CD1c-positive myeloid dendritic cell (primary cell): ENCODE measurements at regions not wholly inside any gene's neighbourhood (a gene's known extent, or its start where the extent isn't known, plus 50 kb on each side); places are given as distances from the start of the nearest gene placed in this dataset.
A peak's percentile ranks its signal among the peaks of the same experiment; 100 is the strongest.

Source experiments
- DNase-seq: peaks from one replicate; pipeline ENCODE4 v3.0.0-alpha.2; 2016; ENCODE audit errors: extremely low spot score

GRCh38 chrX:46301903-46302302 lies 243.3 kb downstream of the ZNF674 start:
- no peak for DNase-seq

GRCh38 chrX:46298821-46299220 lies 246.4 kb downstream of the ZNF674 start:
- no peak for DNase-seq

- DNase-seq, result no peak
Measured at GRCh38 chrX:46295963-46296362, 249.3 kb downstream of the ZNF674 start.

GRCh38 chrX:46294234-46294633 lies 251.0 kb downstream of the ZNF674 start:
- DNase-seq, result no peak

GRCh38 chrX:46279925-46280313 lies 265.3 kb downstream of the ZNF674 start:
- peak; percentile 16 for DNase-seq

- peak; percentile 2 for DNase-seq
Measured at GRCh38 chrX:46279214-46279924, 265.9 kb downstream of the ZNF674 start.

- DNase-seq, result no peak
Measured at GRCh38 chrX:46278572-46278971, 266.6 kb downstream of the ZNF674 start.

- no peak for DNase-seq
Measured at GRCh38 chrX:46268412-46268811, 276.8 kb downstream of the ZNF674 start.

GRCh38 chrX:46263494-46263893 lies 281.7 kb downstream of the ZNF674 start:
- DNase-seq, result no peak

- DNase-seq, result no peak
Measured at GRCh38 chrX:46262304-46262703, 282.9 kb downstream of the ZNF674 start.

- no peak for DNase-seq
Measured at GRCh38 chrX:46260499-46260898, 284.7 kb downstream of the ZNF674 start.

GRCh38 chrX:46258356-46258755 lies 286.9 kb downstream of the ZNF674 start:
- no peak for DNase-seq

GRCh38 chrX:46257451-46257879 lies 287.8 kb downstream of the ZNF674 start:
- DNase-seq, result no peak

GRCh38 chrX:46256875-46257274 lies 288.3 kb downstream of the ZNF674 start:
- no peak for DNase-seq

GRCh38 chrX:46255046-46255445 lies 290.2 kb downstream of the ZNF674 start:
- no peak for DNase-seq

- DNase-seq, result no peak
Measured at GRCh38 chrX:46254641-46255040, 290.6 kb downstream of the ZNF674 start.

GRCh38 chrX:46251755-46252154 lies 293.5 kb downstream of the ZNF674 start:
- no peak for DNase-seq

- DNase-seq, result no peak
Measured at GRCh38 chrX:46250151-46250550, 295.1 kb downstream of the ZNF674 start.

- no peak for DNase-seq
Measured at GRCh38 chrX:46247456-46247855, 297.8 kb downstream of the ZNF674 start.

GRCh38 chrX:46244451-46244850 lies 300.8 kb downstream of the ZNF674 start:
- no peak for DNase-seq

GRCh38 chrX:46236411-46236810 lies 308.8 kb downstream of the ZNF674 start:
- no peak for DNase-seq

- DNase-seq, result no peak
Measured at GRCh38 chrX:46235778-46236177, 309.4 kb downstream of the ZNF674 start.

GRCh38 chrX:46234775-46235174 lies 310.4 kb downstream of the ZNF674 start:
- DNase-seq, result no peak

GRCh38 chrX:46228389-46228788 lies 316.8 kb downstream of the ZNF674 start:
- DNase-seq, result no peak
